Vagina (tissue), 2 donors: ENCODE measurements at regions not wholly inside any gene's neighbourhood (a gene's known extent, or its start where the extent isn't known, plus 50 kb on each side); places are given as distances from the start of the nearest gene placed in this dataset.

ENCODE experiments used
- POLR2A ChIP-seq, 2 donors: fragments of 450-650 bp; IDR thresholded peaks; one replicate each; pipeline ENCODE4 v1.6.1; 2017; ENCODE audit warnings: antibody characterized with exemption in 2 of 2, mild to moderate bottlenecking in 2 of 2, moderate library complexity in 2 of 2
- POLR2AphosphoS5 ChIP-seq, 2 donors: sonication (generic); formaldehyde crosslinking; IDR thresholded peaks; one replicate each; pipeline ENCODE4 v1.9.0; 2017; ENCODE audit warnings: antibody characterized with exemption in 2 of 2, mild to moderate bottlenecking in 2 of 2, low read depth in 1 of 2; ENCODE audit not compliant: insufficient read depth in 1 of 2
- TF ChIP-seq, protein P1 (sequence below), 3 experiments: fragments of 450-650 bp in 2 of 3; fragments of 200-600 bp in 1 of 3; sonication (generic) in 1 of 3; IDR thresholded peaks; one replicate each; pipeline ENCODE4 v1.5.1; 2017 to 2019; ENCODE audit warnings: antibody characterized with exemption in 3 of 3, mild to moderate bottlenecking in 2 of 3, moderate library complexity in 2 of 3

- TF ChIP-seq, protein P1, sequence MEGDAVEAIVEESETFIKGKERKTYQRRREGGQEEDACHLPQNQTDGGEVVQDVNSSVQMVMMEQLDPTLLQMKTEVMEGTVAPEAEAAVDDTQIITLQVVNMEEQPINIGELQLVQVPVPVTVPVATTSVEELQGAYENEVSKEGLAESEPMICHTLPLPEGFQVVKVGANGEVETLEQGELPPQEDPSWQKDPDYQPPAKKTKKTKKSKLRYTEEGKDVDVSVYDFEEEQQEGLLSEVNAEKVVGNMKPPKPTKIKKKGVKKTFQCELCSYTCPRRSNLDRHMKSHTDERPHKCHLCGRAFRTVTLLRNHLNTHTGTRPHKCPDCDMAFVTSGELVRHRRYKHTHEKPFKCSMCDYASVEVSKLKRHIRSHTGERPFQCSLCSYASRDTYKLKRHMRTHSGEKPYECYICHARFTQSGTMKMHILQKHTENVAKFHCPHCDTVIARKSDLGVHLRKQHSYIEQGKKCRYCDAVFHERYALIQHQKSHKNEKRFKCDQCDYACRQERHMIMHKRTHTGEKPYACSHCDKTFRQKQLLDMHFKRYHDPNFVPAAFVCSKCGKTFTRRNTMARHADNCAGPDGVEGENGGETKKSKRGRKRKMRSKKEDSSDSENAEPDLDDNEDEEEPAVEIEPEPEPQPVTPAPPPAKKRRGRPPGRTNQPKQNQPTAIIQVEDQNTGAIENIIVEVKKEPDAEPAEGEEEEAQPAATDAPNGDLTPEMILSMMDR (IDR thresholded peaks at IDR 0.05): no peak
- no peak for TF ChIP-seq POLR2A (IDR thresholded peaks at IDR 0.05)
- no peak for TF ChIP-seq POLR2AphosphoS5 (IDR thresholded peaks at IDR 0.05; ENCODE audit: insufficient read depth in 1 of 2, low read depth in 1 of 2)
These were observed 154.1 kb upstream of the ZMIZ1 start for GRCh38 chr10:78914502-78915189.
